ENCODE measurements at regions not wholly inside any gene's neighbourhood (a gene's known extent, or its start where the extent isn't known, plus 50 kb on each side); places are given as distances from the start of the nearest gene placed in this dataset.

DNA sequence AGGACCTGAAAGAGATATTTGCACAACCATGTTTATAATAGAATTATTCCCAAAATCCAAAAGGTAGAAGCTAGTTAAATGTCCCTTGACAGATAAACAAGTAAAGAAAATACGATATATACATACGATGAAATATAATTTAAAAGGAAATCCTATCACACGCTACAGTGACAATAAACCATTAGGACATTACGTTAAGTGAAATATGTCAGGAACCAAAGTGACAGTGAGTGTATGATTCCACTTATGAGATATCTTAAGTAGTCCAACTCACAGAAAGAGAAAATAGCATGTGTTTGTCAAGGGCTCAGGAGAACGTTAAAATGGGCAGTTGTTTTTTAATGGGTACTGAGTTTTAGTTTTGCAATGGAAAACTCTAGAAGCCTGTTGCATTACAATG, 212.7 kb upstream of the PMFBP1 start:
- TF ChIP-seq GATA3 (IDR thresholded peaks at IDR 0.05; ENCODE audit: low read depth, low read length) (no peak), GATA2 (IDR thresholded peaks at IDR 0.05; ENCODE audit: low read depth, low read length) (no peak)

DNA sequence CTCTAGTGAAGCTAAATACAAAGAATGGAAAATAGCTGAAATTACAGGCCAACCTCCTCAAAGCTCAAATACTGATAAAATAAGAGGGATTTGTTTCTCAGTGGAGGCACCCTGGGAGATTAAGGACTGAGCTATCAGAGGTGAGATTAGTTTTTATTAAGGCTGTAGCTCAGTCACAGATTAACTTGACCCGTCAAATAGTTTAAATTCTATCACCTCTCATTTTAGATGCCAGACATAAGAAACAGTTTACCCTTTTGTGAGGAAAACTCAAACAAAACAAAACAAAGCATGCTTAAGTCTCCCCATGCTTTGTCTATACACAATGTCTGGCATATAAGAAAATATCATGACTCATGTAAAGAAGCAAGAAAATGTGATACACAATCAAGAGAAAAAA, 208.3 kb upstream of the PMFBP1 start:
- TF ChIP-seq GATA2 (IDR thresholded peaks at IDR 0.05; ENCODE audit: low read depth, low read length) (no peak), GATA3 (IDR thresholded peaks at IDR 0.05; ENCODE audit: low read depth, low read length) (no peak)

DNA sequence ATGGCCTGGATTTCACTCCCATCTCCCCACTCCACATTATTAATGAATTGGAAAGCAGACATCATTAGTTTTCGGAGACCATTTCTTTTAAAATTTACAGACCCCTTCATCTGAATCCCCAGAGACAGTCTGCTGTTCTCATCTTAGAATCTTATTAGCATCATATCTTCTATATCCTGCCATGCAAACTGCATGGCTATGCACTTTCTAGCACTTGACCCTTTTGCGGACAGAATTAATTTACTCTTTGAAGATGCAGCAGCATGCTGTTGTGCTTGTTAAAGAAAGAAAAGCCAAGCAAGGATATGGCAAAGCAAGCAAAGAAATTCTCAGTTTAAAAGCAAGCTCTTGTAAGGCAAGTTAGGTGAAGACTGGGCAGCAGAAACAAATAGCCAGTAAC, 201.2 kb upstream of the PMFBP1 start:
- TF ChIP-seq GATA2 (IDR thresholded peaks at IDR 0.05; ENCODE audit: low read depth, low read length): no peak
- TF ChIP-seq GATA3 (IDR thresholded peaks at IDR 0.05; ENCODE audit: low read depth, low read length): no peak

DNA sequence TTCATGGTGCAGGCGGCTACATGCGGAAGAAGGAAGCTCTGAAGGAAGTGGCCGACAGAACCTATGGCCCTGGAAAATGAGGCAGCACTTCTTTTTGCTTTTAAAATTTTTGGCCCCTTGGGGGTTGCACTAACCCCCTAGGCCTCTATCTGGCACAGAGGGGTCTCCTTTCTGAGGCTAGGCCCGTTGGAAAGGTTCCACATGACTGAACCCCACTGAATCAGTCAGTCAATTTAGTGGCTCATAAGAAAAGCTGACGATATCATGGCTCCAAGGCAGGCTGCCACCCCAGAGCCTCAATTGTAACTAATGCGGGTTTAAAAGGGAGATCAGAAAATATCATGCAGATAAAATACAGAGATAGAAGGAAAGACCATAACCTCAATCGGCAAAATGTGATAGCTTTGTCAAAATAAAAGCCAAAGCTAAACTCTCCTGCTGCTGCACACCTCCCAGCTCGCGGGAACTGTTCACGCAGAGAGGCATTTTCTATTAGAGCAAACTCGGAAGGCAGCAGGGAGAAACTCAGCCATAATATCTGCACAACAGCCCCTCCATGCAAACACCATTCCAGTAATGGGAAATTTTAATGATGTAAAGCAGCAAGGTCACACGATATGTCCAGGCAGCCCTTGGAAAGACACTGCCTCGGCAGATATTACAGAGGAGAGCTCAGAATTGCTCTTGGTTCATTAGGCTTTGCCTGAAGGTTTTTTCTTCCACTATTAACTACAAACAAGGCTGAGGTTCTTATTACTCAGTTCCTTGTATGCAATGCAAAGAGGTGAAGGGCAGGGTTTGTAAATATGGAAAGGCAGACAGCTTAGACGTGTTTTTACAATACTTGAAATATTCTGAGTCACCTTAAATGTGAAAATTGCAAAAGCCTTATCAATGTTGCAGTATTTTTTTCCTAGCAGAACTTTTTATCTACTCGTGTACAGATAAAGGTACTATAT, 200.4 kb upstream of the PMFBP1 start:
- no peak for TF ChIP-seq GATA3 (IDR thresholded peaks at IDR 0.05; ENCODE audit: low read depth, low read length)
- TF ChIP-seq GATA2 (IDR thresholded peaks at IDR 0.05; ENCODE audit: low read depth, low read length): no peak

DNA sequence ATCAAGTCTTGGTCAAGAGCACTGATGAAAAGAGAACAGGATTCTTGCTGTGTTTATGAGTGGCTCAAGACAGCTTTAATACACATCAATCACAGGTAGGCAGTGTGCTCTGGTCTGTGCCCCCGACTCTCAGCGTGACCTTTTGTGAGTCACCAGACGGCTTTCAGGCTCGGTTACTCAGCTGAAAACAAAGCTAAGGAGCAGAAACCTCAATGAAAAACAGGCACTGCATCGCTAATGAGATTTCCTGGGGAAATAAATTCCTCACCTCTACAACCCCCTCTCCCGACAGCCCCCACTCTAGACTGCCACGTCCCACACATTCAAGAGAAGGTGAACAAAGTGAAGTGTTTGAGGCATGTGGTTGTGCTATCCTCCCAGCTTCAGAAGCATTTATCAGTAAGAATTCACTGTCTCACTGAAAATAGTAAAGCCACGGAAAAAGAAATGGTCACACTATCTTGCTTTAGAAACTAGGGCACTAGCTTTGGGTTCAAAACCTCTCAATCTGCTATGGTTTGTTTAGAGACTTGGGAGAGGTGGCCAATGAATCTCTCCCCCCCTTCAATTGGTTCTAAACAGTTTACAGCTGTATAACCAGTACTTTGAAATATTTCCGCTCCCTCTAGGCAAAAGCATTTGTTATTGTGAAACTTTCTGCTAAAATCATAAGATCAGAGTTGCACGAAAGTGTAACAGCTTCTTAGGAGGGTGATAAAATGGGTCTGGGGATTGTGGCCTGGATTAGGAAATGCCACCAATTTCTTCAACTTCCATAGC, 199.5 kb upstream of the PMFBP1 start:
- TF ChIP-seq GATA3 (IDR thresholded peaks at IDR 0.05; ENCODE audit: low read depth, low read length) (no peak), GATA2 (IDR thresholded peaks at IDR 0.05; ENCODE audit: low read depth, low read length) (no peak)

DNA sequence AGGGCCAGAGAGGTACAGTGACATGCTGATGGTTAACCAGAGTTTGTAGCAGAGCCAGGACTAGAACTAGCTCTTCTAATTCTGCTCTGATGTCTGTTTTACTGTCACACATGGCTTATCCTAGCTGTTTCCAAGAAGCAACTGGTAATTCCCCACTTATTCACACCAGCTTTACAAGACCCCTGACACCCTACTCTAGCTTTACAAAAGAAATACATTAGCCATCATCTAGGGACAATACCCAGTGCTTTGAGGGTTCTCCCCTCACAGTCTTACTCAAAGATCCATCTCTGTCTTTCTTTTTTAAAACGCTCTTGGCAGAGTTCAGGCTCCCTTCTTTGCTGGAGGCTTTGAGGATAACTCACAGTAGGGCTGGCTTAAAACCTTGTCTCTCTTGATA, 197.3 kb upstream of the PMFBP1 start:
- TF ChIP-seq GATA3 (IDR thresholded peaks at IDR 0.05; ENCODE audit: low read depth, low read length): no peak
- TF ChIP-seq GATA2 (IDR thresholded peaks at IDR 0.05; ENCODE audit: low read depth, low read length): no peak

DNA sequence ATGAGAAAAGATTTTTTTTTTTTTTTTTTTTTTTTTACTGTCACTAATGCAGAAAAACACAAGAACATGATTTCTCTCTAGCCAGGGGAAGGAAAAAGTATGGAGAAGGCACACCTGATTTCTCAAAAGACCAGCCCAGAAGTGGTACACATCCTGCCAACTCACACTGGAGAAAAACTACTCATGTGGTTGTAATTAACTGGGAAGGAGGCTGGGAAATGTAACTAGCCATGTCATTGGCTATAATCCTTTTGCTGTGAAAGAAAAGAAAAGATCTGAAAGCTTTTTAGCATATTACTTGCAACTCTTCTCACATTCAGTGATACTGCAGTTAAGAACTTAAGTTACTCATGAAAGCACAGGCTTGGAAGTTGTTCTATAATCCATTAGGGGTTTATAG, 195.9 kb upstream of the PMFBP1 start:
- TF ChIP-seq GATA3 (IDR thresholded peaks at IDR 0.05; ENCODE audit: low read depth, low read length) (no peak), GATA2 (IDR thresholded peaks at IDR 0.05; ENCODE audit: low read depth, low read length) (no peak)

DNA sequence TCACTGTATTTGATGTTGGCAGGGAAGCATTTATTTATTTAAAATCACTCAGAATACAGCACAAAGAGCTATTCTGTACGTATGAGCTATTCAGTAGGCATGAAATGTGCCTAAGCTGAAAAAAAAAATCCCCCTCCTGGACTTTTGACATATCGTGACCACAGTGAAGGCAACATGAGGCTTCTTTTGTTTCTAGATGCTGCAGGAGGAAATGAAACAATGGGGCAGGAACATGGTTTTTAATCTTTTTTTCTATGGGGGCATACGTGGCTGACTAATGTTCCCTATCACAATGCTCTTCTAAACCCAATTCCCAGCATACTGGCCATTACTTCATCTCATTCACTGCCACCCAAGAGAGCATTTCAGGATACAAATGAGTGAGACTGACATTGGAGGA, 191.0 kb upstream of the PMFBP1 start:
- TF ChIP-seq GATA3 (IDR thresholded peaks at IDR 0.05; ENCODE audit: low read depth, low read length) (no peak), GATA2 (IDR thresholded peaks at IDR 0.05; ENCODE audit: low read depth, low read length) (no peak)

DNA sequence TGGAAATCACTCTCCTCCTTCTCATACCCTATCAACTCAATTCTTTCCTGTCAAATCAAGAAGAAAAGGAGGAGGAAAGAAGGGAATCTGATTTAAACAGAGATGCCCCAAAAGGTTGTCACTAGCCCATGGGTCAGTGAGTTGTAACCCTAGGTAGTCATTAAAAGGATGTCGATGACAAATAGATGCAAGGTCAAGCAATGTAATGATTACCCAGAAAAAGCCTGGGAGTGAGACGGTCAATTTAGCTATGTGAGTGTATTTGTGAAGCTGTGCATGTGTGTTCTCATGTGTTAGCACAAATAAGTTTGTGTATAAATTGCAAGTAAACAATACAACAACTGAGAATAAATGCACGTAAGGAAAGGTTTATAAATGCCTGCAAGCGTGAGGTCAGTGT, 190.5 kb upstream of the PMFBP1 start:
- TF ChIP-seq GATA3 (IDR thresholded peaks at IDR 0.05; ENCODE audit: low read depth, low read length) (no peak), GATA2 (IDR thresholded peaks at IDR 0.05; ENCODE audit: low read depth, low read length) (no peak)

DNA sequence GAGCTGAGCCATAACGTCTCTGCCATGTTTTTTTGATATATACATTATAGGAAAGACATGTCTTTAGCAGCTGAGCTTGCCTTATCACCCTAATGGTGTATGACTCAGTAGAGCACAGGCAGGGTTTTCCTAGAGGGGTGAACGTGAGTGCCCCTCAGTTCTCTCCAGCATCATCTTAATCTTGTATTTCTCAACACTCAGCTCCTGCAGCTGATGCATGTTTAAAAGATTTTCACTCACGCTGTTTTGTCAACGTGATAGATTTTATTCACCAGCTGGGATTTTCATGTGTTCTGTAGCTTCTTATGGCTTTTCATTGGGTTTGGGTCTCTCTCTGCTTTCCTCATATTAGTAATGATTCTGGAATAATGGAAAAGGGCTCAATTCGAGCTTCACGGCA, 186.0 kb upstream of the PMFBP1 start:
- no peak for TF ChIP-seq GATA2 (IDR thresholded peaks at IDR 0.05; ENCODE audit: low read depth, low read length)
- no peak for TF ChIP-seq GATA3 (IDR thresholded peaks at IDR 0.05; ENCODE audit: low read depth, low read length)

DNA sequence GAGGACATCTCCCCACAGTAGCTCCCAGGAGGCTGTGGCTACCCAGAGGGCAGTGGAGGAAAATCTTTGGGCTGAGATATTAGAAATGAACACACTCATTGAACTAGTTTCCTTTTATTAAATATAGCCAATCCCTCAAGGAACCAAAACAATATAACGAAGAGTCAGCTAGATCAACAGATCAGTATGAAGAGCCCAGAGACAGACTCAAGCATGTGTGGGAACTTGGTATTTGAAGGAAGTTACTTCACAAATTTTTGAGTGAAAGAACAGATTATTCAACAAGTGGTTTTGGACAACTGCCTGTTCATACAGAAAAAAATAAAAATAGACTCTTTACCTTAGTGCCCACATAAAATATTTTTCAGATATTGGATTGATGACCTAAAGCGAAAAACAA, 183.6 kb upstream of the PMFBP1 start:
- TF ChIP-seq GATA2 (IDR thresholded peaks at IDR 0.05; ENCODE audit: low read depth, low read length): no peak
- TF ChIP-seq GATA3 (IDR thresholded peaks at IDR 0.05; ENCODE audit: low read depth, low read length): no peak

DNA sequence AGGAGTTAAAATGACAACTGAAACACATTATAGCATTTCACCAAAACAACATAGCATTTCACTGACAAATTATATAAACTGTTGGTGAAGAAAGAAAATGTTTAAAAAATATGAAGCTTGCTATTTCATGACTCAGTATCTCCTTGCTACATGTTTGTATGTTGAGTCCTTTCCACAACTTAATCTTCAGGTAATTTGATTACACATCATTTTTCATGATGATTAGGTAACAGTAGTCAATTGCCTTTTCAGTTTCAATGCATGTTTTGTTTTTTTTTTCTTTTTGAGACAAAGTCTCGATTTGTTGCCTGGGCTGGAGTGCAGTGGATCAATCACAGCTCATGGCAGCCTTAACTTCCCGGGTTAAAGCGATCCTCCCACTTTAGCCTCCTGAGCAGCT, 177.8 kb upstream of the PMFBP1 start:
- TF ChIP-seq GATA2 (IDR thresholded peaks at IDR 0.05; ENCODE audit: low read depth, low read length): no peak
- TF ChIP-seq GATA3 (IDR thresholded peaks at IDR 0.05; ENCODE audit: low read depth, low read length): no peak

DNA sequence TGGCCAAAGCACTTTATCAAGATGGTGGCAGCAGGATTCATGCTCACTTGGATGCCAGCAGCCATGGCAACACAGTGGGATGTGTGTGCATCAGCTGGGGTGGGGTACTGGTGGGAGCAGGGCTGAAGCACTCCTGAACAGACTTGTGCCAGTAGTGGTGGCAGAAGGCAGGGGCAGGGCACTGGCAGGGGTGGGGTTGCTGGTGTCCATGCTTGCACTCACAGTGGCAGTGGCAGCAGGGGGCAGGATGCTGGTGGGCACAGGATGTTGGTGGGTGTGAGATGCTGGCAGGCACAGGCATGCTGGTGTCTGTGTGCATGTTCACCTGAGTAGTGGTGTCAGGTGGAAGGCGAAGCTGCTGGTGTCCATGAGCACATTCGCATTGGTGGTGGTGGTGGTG, 161.0 kb upstream of the PMFBP1 start:
- no peak for TF ChIP-seq GATA3 (IDR thresholded peaks at IDR 0.05; ENCODE audit: low read depth, low read length)
- TF ChIP-seq GATA2 (IDR thresholded peaks at IDR 0.05; ENCODE audit: low read depth, low read length): no peak

DNA sequence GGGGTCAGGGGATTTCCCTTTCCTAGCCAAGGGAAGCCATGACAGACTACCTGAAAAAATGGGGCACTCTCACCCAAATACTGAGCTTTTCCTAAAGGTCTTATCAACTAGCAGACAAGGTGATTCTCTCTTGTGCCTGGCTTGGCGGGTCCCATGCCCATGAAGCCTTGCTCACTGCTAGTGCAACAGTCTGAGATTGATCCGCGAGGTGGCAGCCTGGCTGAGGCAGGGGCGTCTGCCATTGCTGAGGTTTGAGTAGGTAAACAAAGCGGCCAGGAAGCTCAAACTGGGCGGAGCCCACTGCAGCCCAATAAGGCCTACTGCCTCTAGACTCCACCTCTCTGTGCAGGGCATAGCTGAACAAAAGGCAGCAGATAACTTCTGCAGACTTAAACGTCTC, 152.6 kb upstream of the PMFBP1 start:
- TF ChIP-seq GATA3 (IDR thresholded peaks at IDR 0.05; ENCODE audit: low read depth, low read length) (no peak), GATA2 (IDR thresholded peaks at IDR 0.05; ENCODE audit: low read depth, low read length) (no peak)

DNA sequence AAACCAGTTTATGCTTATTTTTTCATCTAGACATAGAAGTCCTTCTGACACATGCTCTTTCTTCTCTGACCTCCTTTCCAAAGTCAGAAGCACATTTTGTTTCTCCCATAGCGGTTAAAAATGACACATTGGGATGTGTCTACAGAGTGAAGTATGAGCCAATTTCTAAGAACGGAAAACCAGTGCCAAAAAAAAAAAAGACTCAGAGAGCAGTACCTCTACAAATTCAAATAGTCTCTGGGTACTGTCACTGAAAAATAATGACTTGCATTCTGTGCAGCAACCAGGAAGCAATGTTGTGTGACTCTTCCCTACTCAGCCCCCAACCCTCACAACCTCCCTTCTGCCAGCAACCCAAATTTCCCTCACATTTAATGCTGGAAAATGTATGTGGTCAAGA, 145.5 kb upstream of the PMFBP1 start:
- TF ChIP-seq GATA2 (IDR thresholded peaks at IDR 0.05; ENCODE audit: low read depth, low read length): no peak
- no peak for TF ChIP-seq GATA3 (IDR thresholded peaks at IDR 0.05; ENCODE audit: low read depth, low read length)
